ENCODE measurements at regions not wholly inside any gene's neighbourhood (a gene's known extent, or its start where the extent isn't known, plus 50 kb on each side); places are given as distances from the start of the nearest gene placed in this dataset.

GRCh38 chr16:65954446-65954845, 412.0 kb upstream of the CDH5 start:
- DNase-seq (ENCODE audit: low spot score), result no peak

- no peak for DNase-seq (ENCODE audit: low spot score)
Observed at GRCh38 chr16:65950211-65950610, 416.3 kb upstream of the CDH5 start.

DNA sequence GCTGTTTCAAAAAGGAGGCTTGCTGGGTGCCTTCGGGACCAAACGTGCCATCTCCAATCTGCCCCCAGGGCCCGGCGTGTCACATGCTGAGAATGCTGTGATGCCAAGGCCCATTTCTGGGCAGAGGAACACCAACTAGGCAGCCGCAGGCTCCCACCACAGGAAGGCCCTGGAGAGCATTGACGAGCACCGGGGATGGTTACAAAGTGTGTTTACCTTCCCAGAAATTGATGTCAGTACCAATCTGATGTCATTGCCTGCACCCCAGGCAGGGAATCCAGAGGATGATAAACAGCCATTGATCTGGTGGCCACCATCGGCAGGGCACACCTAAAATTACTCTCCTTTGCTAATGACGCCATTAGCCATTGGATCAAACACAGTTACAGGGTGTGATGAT, 418.1 kb upstream of the CDH5 start:
- DNase-seq (ENCODE audit: low spot score), result no peak

- no peak for DNase-seq (ENCODE audit: low spot score)
Observed at GRCh38 chr16:65947951-65948350, 418.5 kb upstream of the CDH5 start.

DNA sequence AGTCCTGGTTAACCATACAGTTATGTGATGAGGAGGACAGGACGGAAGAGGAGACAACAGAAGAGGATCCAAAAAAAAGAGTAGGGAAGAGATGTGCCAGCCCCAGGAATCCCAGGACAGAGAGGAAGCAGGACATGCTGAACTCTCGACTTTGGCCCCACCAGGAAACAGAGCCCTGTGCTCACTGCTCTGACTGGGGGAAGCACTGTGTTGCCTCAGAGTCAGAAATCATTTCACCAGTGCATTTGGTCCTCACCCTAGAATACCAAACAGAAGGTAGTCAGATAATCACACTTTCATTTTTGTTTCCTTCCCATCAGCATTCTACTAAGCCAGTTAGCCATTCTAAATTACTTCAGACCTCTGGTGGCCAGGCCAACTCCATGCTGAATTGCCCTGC, 421.0 kb upstream of the CDH5 start:
- DNase-seq (ENCODE audit: low spot score), result no peak

GRCh38 chr16:65944361-65944760, 422.1 kb upstream of the CDH5 start:
- no peak for DNase-seq (ENCODE audit: low spot score)

DNA sequence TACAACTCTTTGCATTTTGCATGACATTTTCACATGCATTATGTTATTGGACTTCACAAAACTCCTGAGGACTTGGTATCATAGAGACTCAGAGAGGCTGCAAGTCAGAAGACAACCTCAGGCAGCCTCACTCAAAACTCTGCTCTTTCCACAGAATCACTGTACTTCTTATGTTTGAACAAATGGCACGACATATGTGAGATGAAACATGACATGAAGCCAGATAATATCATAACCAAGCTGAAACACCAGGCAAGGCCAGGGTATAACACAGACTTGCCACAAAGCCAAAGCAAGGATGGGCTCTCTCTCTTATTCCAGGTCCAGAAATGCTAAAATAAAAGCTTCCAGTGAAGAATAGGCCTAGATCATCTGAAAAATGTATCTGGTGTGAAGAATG, 425.8 kb upstream of the CDH5 start:
- no peak for DNase-seq (ENCODE audit: low spot score)

DNA sequence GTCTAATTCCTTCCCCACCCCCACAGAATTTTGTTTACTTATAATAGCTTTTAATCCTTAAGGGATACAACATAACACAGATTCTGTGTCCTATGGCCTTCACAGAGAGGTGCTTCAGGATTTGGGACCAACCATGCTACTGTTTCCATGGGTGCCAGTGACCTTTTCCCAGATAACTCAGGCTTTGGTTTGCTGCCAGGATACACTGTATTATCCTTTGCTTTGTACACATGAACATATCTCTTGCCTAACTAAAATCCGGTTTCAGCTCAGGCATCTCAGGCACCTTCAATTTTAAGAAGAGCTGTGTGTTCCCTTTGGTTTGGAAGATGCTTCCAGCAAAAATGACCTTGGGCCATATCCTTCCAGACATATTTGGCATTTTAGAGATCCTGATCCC, 428.4 kb upstream of the CDH5 start:
- DNase-seq (ENCODE audit: low spot score), result no peak

DNA sequence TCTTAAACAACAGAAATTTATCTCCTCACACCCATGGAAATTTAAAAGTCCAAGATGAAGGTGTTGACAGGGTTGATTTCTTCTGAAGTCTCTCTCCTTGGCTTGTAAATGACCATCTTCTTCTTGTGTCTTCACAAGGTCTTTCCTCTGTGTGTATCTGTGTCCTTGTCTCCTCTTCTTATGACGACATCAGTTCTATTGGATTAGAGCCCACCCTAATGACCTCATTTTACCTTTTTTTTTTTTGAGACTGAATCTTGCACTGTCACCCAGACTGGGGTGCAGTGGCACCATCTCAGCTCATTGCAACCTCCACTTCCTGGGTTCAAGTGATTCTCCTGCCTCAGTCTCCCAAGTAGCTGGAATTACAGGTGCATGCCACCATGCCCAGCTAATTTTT, 429.0 kb upstream of the CDH5 start:
- DNase-seq (ENCODE audit: low spot score), result no peak

DNA sequence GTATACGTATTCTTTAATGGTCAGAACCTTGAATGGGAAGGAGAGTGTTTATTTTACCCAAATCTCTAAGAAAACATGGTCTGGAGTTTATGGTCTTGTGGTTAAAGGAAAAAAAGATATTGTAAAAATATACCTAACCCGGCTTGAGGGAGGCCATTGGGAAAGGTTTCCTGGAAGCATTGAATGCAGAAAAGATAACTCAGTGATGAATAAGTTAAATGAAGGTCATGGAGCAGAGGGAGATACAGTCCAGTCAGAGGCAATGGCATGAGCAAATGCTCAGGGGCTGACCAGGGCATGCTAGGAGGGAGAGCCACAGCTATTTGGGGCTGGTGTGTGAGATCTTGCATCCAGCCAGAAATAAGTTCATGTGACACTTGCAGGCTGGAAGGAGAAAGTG, 430.4 kb upstream of the CDH5 start:
- no peak for DNase-seq (ENCODE audit: low spot score)

DNA sequence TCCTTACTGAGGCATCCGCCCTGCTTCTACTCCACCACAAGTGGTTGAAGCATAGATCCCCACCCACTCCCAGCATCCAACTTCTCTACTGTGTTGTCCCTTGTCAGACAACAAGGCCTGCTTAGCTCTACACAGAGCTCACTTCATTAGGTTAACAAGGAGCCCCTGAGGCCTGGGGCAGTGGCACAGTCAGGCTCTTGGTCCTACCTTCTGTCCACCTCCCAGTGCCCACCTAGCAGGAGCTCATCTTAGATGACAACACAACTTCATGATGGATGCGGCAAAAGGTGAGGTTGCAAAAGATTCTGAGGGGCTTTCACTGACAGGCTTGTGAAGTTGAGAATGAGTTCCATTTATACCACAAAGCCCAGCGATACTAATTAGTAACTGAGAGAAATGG, 432.0 kb upstream of the CDH5 start:
- DNase-seq (ENCODE audit: low spot score), result no peak

- no peak for DNase-seq (ENCODE audit: low spot score)
Observed at GRCh38 chr16:65933703-65934102, 432.8 kb upstream of the CDH5 start.

- no peak for DNase-seq (ENCODE audit: low spot score)
Observed at GRCh38 chr16:65932350-65933072, 434.0 kb upstream of the CDH5 start.

DNA sequence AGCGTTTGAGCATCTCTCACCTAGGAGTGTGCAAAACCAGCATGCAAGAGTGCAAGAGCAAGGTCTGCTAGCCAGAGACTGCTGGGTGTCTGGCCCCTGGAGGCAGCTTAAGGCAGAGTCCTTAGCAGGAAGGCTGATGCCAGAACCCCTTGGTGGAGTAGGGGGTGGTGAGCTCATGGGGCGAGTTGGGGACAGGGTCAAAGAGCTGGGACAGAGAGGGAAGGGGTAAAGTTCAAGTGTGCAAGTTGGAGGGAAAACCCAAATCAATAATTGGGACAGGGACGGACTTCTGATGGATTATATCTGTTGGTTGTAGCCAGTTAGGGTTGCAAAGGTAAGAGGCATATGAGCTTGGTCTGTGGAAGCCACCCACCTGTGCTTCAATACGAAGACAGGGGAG, 443.6 kb upstream of the CDH5 start:
- DNase-seq (ENCODE audit: low spot score), result no peak

- DNase-seq (ENCODE audit: low spot score), result no peak
Observed at GRCh38 chr16:65919986-65920376, 446.5 kb upstream of the CDH5 start.

- DNase-seq (ENCODE audit: low spot score), result no peak
Observed at GRCh38 chr16:65919145-65919985, 447.1 kb upstream of the CDH5 start.

GRCh38 chr16:65917466-65917865, 449.0 kb upstream of the CDH5 start:
- DNase-seq (ENCODE audit: low spot score), result no peak

DNA sequence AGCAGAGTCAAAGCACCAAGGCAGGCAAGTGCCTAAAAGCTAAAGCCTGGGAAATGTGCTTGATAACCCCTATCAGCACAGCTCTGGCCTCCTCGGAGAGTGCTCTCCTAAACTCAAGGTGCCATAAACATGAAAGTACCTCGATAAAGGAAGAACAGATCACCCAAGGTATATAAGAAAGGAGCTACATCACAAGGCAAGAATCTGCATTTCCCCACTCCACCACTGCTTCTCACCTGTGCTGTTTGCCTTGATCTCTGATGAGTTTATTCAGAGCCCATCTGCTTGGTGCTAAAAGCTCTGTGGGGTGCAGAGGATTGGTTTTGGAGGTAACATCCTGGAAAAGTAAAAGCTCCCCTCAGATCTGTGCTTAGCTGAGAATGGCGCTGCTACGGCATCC, 449.5 kb upstream of the CDH5 start:
- no peak for DNase-seq (ENCODE audit: low spot score)

DNA sequence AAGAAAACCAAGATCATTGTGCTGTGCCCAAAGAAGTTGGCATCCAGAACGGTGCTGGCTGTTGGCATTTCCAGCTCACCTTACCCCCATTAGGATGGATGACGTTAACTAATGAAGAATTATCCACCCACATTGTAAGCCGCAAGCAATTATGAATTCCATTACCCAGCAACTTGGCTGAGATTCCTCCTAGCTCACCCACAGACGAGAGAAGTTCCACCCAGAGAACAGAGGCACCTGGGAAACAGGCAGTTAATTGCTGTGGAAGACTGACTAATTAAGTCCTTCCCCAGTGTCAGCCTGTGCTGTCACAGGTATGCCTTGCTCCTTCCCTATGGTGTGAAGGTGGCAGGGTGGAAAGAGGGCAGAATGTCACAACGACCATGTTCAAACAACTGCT, 456.2 kb upstream of the CDH5 start:
- DNase-seq (ENCODE audit: low spot score), result no peak

DNA sequence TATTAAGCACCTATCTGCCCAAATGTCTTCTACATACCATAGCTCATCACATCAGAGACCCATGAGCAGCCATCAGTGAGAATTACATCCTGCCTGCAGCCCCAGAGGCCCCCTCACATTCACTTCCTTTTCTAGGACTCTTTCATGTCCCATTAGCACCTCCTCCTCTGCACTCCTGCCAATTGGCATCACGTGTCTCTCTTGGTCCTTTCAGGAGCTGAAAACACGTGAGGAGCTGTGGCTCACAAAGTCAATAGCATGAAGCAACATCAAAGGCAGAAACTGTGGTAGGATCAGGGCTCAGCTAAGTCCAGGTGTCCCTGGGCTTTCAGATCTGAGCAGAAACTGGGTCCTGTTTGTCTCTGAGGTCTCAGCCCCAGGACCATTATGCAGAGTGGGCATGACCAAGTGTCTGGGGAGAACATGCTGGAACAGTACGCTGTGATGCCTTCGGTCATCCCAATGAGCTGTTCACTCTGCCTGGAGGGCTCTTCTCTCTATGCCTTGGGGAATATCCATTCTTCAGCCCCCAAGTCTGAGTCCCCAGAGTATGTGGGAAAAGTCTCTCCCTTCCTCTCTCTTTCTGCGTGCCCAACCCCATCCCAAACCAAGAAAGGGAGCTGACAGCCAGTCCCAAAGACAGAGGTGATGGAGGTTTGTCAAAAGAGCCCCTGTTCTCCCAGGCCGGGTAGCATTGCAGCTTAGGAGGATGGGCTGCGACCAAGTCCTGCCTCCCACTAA, 457.0 kb upstream of the CDH5 start:
- no peak for DNase-seq (ENCODE audit: low spot score)

- DNase-seq (ENCODE audit: low spot score), result no peak
Observed at GRCh38 chr16:65908568-65908967, 457.9 kb upstream of the CDH5 start.

GRCh38 chr16:65905331-65905730, 461.2 kb upstream of the CDH5 start:
- DNase-seq (ENCODE audit: low spot score), result no peak
